Neural cell (in vitro differentiated cells): ENCODE measurements at regions not wholly inside any gene's neighbourhood (a gene's known extent, or its start where the extent isn't known, plus 50 kb on each side); places are given as distances from the start of the nearest gene placed in this dataset.

Source experiments
- CTCF ChIP-seq: fragments of 450-650 bp; IDR thresholded peaks from 2 replicates; pipeline ENCODE4 v1.5.1; 2014; ENCODE audit warnings: antibody characterized with exemption, mild to moderate bottlenecking, moderate library complexity; ENCODE audit not compliant: poor library complexity, severe bottlenecking
- EP300 ChIP-seq: fragments of 450-650 bp; conservative IDR thresholded peaks from 2 replicates; pipeline ENCODE4 v1.6.1; 2014; ENCODE audit warnings: antibody characterized with exemption, mild to moderate bottlenecking, moderate library complexity; ENCODE audit not compliant: poor library complexity, severe bottlenecking
- EZH2 ChIP-seq: fragments of 200-600, 300-800 bp; shearing (Covaris generic), sonication (generic); IDR thresholded peaks from 2 replicates; pipeline ENCODE4 v1.6.1; 2014; ENCODE audit warnings: antibody characterized with exemption, low read length, borderline replicate concordance, mild to moderate bottlenecking; ENCODE audit not compliant: insufficient read depth, poor library complexity, severe bottlenecking
- POLR2AphosphoS5 ChIP-seq: IDR thresholded peaks from 2 replicates; pipeline ENCODE4 v1.6.1; 2012
- RAD21 ChIP-seq: fragments of 450-650 bp; conservative IDR thresholded peaks from 2 replicates; pipeline ENCODE4 v1.6.1; 2014; ENCODE audit warnings: antibody characterized with exemption, mild to moderate bottlenecking, moderate library complexity
- REST ChIP-seq: IDR thresholded peaks from 2 replicates; pipeline ENCODE4 v1.6.1; 2012; ENCODE audit warnings: borderline replicate concordance
- TAF1 ChIP-seq: IDR thresholded peaks from 2 replicates; pipeline ENCODE4 v1.6.1; 2012; ENCODE audit warnings: low read depth

DNA sequence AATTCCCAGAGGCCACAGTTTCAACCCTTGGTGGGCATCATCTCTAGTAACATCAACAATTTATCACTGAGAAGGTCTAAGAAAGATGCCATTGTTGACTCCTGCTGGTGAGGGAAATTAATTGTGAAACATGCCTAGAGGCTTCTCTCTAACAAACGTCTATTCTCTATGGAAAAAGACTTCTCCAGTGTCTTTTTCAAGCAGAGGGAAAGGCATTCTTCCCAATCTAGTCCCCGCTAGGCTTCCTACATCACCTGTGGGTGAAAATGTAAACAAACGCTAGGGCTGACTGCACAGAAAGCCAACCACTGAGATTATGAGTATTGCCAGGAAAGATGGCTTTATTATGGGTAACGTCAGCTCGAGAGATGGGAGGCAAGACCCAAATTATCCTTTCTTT lies 677.4 kb downstream of the NCAM2 start:
- no peak for TF ChIP-seq POLR2AphosphoS5
- no peak for TF ChIP-seq CTCF
- no peak for TF ChIP-seq TAF1
- no peak for TF ChIP-seq EZH2
- TF ChIP-seq EP300 = no peak
- TF ChIP-seq REST = no peak
- no peak for TF ChIP-seq RAD21
